Ishikawa (cell line): ENCODE measurements at regions not wholly inside any gene's neighbourhood (a gene's known extent, or its start where the extent isn't known, plus 50 kb on each side); places are given as distances from the start of the nearest gene placed in this dataset.

Experiments
- CEBPB ChIP-seq: IDR thresholded peaks from 2 replicates; pipeline ENCODE4 v1.6.1; 2012
- CREB1 ChIP-seq: IDR thresholded peaks from 2 replicates; pipeline ENCODE4 v1.6.1; 2012; ENCODE audit warnings: low read depth
- EGR1 ChIP-seq: IDR thresholded peaks from 2 replicates; pipeline ENCODE4 v1.6.1; 2012
- EP300 ChIP-seq: IDR thresholded peaks from 2 replicates; pipeline ENCODE4 v1.6.1; 2012; ENCODE audit warnings: borderline replicate concordance
- FOXM1 ChIP-seq: IDR thresholded peaks from 2 replicates; pipeline ENCODE4 v1.6.1; 2012; ENCODE audit warnings: low read depth, borderline replicate concordance
- MAX ChIP-seq: IDR thresholded peaks from 2 replicates; pipeline ENCODE4 v1.6.1; 2012
- NFIC ChIP-seq: IDR thresholded peaks from 2 replicates; pipeline ENCODE4 v1.6.1; 2012
- RAD21 ChIP-seq: IDR thresholded peaks from 2 replicates; pipeline ENCODE4 v1.6.1; 2012; ENCODE audit warnings: low read depth
- REST ChIP-seq: IDR thresholded peaks from 2 replicates; pipeline ENCODE4 v1.6.1; 2012; ENCODE audit warnings: low read depth, mild to moderate bottlenecking
- TAF1 ChIP-seq: IDR thresholded peaks from 2 replicates; pipeline ENCODE4 v1.6.1; 2012; ENCODE audit warnings: low read depth, mild to moderate bottlenecking
- TCF12 ChIP-seq: IDR thresholded peaks from 2 replicates; pipeline ENCODE4 v1.6.1; 2012; ENCODE audit warnings: low read depth
- TEAD4 ChIP-seq: IDR thresholded peaks from 2 replicates; pipeline ENCODE4 v1.6.1; 2012
- USF1 ChIP-seq: IDR thresholded peaks from 2 replicates; pipeline ENCODE4 v1.6.1; 2012
- YY1 ChIP-seq: IDR thresholded peaks from 2 replicates; pipeline ENCODE4 v1.6.1; 2012; ENCODE audit warnings: low read depth
- ZBTB7A ChIP-seq: IDR thresholded peaks from 2 replicates; pipeline ENCODE4 v1.6.1; 2012; ENCODE audit warnings: low read depth

GRCh38 chr15:47937834-47938233 lies 183.0 kb upstream of the SLC24A5 start:
- TF ChIP-seq NFIC = no peak
- no peak for TF ChIP-seq MAX
- TF ChIP-seq YY1 = no peak
- no peak for TF ChIP-seq EP300
- no peak for TF ChIP-seq TAF1
- no peak for TF ChIP-seq USF1
- TF ChIP-seq TEAD4 = no peak
- TF ChIP-seq FOXM1 = no peak
- TF ChIP-seq RAD21 = no peak
- TF ChIP-seq ZBTB7A = no peak
- no peak for TF ChIP-seq EGR1
- no peak for TF ChIP-seq TCF12
- TF ChIP-seq CREB1 = no peak
- no peak for TF ChIP-seq CEBPB
- no peak for TF ChIP-seq REST

GRCh38 chr15:47944637-47945288 lies 176.0 kb upstream of the SLC24A5 start:
- TF ChIP-seq TCF12 (no peak), ZBTB7A (no peak), EGR1 (no peak), YY1 (no peak), RAD21 (no peak), MAX (no peak), REST (no peak), TEAD4 (no peak), NFIC (no peak), USF1 (no peak), TAF1 (no peak), FOXM1 (no peak), CREB1 (no peak), CEBPB (no peak), EP300 (no peak)

GRCh38 chr15:47945872-47946650 lies 174.7 kb upstream of the SLC24A5 start:
- no peak for TF ChIP-seq EP300
- TF ChIP-seq ZBTB7A = no peak
- TF ChIP-seq CEBPB = no peak

GRCh38 chr15:47949815-47950214 lies 171.0 kb upstream of the SLC24A5 start:
- no peak for TF ChIP-seq ZBTB7A

- TF ChIP-seq CREB1 (no peak), NFIC (no peak), TCF12 (no peak), YY1 (no peak), MAX (no peak), TEAD4 (no peak), TAF1 (no peak), EP300 (no peak), REST (no peak), ZBTB7A (no peak), FOXM1 (no peak), RAD21 (no peak)
These were observed 170.3 kb upstream of the SLC24A5 start for GRCh38 chr15:47950447-47950846.
